ENCODE measurements at regions not wholly inside any gene's neighbourhood (a gene's known extent, or its start where the extent isn't known, plus 50 kb on each side); places are given as distances from the start of the nearest gene placed in this dataset.

DNA sequence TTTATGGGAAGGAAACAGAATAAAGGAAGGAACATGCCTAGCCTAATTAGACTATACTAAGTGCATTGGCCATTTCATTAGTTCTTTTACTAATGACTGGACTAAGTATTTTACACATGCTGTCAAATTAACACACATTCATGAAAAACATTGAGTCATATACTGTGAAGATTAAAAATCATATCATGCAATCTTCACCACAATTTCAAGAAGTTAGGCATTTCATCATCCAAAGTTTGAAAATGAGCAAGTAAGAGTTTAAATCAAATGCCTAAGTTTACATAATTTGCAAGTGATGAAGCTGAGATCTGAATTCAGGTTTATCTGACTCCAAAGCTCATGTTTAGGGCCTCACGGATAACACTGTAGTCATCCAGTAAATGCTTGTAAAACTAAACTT lies 601.0 kb downstream of the PDCD6IP start:
- Histone ChIP-seq H3K27me3 (no peaks in the 10 kb centered on the region), H3K9me3 (peaks cover 0 to 18% (median 0%) of the 10 kb centered on the region in 4 donors), H3K4me3 (no peak overlapping the region), H3K27ac (no peak overlapping the region), H3K36me3 (no peaks in the 10 kb centered on the region), H3K4me1 (no peaks in the 10 kb centered on the region)
- 89 to 95% methylated on average over 1 of the region's 1 CpG for WGBS, 2 donors
- TF ChIP-seq, protein P1, sequence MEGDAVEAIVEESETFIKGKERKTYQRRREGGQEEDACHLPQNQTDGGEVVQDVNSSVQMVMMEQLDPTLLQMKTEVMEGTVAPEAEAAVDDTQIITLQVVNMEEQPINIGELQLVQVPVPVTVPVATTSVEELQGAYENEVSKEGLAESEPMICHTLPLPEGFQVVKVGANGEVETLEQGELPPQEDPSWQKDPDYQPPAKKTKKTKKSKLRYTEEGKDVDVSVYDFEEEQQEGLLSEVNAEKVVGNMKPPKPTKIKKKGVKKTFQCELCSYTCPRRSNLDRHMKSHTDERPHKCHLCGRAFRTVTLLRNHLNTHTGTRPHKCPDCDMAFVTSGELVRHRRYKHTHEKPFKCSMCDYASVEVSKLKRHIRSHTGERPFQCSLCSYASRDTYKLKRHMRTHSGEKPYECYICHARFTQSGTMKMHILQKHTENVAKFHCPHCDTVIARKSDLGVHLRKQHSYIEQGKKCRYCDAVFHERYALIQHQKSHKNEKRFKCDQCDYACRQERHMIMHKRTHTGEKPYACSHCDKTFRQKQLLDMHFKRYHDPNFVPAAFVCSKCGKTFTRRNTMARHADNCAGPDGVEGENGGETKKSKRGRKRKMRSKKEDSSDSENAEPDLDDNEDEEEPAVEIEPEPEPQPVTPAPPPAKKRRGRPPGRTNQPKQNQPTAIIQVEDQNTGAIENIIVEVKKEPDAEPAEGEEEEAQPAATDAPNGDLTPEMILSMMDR (IDR thresholded peaks at IDR 0.05): no peak
- DNase-seq (ENCODE audit: low spot score in 2 of 2): no peak

DNA sequence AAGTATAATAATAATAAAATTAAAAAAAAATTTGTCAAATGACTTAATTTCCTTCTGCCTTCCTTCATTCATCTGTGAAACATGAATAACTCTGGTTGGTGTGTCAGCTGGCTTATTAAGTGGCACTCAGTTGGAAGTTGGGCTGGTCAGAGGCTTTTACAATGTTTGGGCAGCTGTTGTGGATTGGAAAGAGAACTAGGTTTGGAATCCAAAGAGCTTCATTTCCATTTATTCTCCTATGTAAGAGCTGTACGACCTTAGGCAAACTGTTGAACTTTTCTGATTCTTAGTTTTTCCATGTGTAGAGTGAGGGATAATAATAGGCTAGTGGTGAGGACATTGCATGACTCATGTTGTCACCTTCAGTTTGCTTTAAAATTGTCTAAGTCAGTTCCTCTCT lies 606.7 kb downstream of the PDCD6IP start:
- no peaks in the 10 kb centered on the region for H3K4me1 ChIP-seq
- H3K9me3 ChIP-seq: peaks cover 0 to 8% (median 0%) of the 10 kb centered on the region in 4 donors
- 31 to 52% methylated on average over 1 of the region's 1 CpG for WGBS, 2 donors
- H3K36me3 ChIP-seq: no peaks in the 10 kb centered on the region
- no peak for TF ChIP-seq EP300 (IDR thresholded peaks at IDR 0.05)
- TF ChIP-seq POLR2A (IDR thresholded peaks at IDR 0.05): no peak
- TF ChIP-seq, protein P1 (IDR thresholded peaks at IDR 0.05): no peak
- no peak for DNase-seq (ENCODE audit: low spot score in 2 of 2)
- no peak overlapping the region for H3K4me3 ChIP-seq
- H3K27me3 ChIP-seq: no peaks in the 10 kb centered on the region
- no peak overlapping the region for H3K27ac ChIP-seq

DNA sequence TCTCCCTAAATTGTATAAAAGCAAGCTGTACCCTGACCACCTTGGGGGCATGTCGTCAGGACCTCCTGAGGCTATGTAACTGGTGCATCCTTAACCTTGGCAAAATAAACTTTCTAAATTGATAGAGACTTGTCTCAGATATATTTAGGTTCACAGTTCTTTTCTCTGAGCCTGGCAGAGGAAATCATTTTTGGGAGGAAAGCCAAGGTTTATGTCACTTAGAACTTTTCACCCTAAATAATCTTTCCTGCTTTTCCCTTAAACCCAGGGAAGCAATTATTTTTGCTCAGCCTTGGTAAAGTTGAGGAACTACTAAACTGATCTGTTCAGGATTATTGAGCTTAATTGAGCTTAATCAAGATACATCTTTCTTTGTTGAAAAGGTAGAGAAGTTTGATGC lies 608.9 kb downstream of the PDCD6IP start:
- WGBS, 2 donors: 51 to 64% methylated on average over 1 of the region's 1 CpG
- TF ChIP-seq EP300 (IDR thresholded peaks at IDR 0.05) (no peak), POLR2A (IDR thresholded peaks at IDR 0.05) (no peak)
- TF ChIP-seq, protein P1 (IDR thresholded peaks at IDR 0.05): no peak
- no peak for DNase-seq (ENCODE audit: low spot score in 2 of 2)
- Histone ChIP-seq H3K9me3 (peaks cover 0 to 6% (median 0%) of the 10 kb centered on the region in 4 donors), H3K27me3 (no peaks in the 10 kb centered on the region), H3K36me3 (no peaks in the 10 kb centered on the region), H3K4me3 (no peak overlapping the region), H3K4me1 (no peaks in the 10 kb centered on the region), H3K27ac (no peak overlapping the region)

DNA sequence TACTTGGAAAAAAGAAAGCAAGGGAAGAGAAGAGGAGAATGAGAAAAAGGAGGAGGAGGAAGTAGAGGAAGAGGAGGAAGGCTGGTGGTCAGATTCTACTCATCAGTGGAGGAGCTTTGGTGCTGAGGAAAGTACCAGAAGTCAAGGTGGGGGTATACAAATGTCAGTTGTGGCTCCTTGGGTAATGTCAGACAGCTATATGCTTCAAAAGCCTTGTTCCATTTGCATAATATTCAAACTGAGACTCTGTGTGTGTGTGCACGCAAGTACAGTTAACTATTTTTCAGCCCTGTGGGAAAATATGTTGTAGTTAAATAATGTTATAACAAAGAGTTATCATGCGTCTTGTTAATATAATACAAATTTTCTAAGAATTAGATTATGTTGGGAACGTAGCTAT lies 609.7 kb downstream of the PDCD6IP start:
- TF ChIP-seq, protein P1 (IDR thresholded peaks at IDR 0.05): no peak
- TF ChIP-seq POLR2A (IDR thresholded peaks at IDR 0.05) (no peak), EP300 (IDR thresholded peaks at IDR 0.05) (no peak)
- no peak for DNase-seq (ENCODE audit: low spot score in 2 of 2)
- Histone ChIP-seq H3K27me3 (no peaks in the 10 kb centered on the region), H3K4me1 (no peaks in the 10 kb centered on the region), H3K27ac (no peak overlapping the region), H3K36me3 (no peaks in the 10 kb centered on the region), H3K4me3 (no peak overlapping the region), H3K9me3 (peaks cover 0 to 6% (median 0%) of the 10 kb centered on the region in 4 donors)
- WGBS, 2 donors: 79 to 85% methylated on average over 3 of the region's 3 CpGs

DNA sequence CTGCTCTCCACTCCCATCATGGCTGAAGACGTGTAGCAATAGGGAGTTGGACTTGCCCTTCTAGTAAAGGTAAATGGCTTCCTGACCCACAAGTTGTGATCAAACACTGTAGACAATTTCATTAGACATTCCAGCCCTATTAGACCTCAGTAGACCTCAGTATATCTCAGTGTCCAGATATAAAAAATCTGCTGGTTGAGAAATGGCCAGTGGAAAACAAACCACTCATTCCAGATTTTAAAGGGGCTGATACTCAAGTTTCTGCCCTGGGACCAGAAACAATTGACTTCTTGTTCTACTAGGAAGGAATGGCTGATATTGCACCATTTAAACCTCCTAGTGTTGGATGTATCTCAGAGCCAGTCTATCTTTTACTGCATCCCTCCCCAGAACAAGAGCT lies 613.2 kb downstream of the PDCD6IP start:
- Histone ChIP-seq H3K9me3 (no peaks in the 10 kb centered on the region), H3K27ac (no peak overlapping the region), H3K36me3 (no peaks in the 10 kb centered on the region), H3K4me1 (no peaks in the 10 kb centered on the region), H3K4me3 (no peak overlapping the region), H3K27me3 (no peaks in the 10 kb centered on the region)
- DNase-seq (ENCODE audit: low spot score in 2 of 2): no peak
- no peak for TF ChIP-seq POLR2A (IDR thresholded peaks at IDR 0.05)
- TF ChIP-seq, protein P1 (IDR thresholded peaks at IDR 0.05): no peak
- TF ChIP-seq EP300 (IDR thresholded peaks at IDR 0.05): no peak
- WGBS, 2 donors: 39 to 46% methylated on average over 1 of the region's 1 CpG

Data from tibial nerve (tissue), 4 donors.